ENCODE measurements at regions not wholly inside any gene's neighbourhood (a gene's known extent, or its start where the extent isn't known, plus 50 kb on each side); places are given as distances from the start of the nearest gene placed in this dataset.

GRCh38 chr3:67318162-67318561 is 320.1 kb downstream of the KBTBD8 start:
- H3K4me1 ChIP-seq (replicated peaks in 1 of 4; ENCODE audit: control insufficient read depth in 3 of 4, insufficient read depth in 4 of 4, low read length in 3 of 4), result no peaks in the 10 kb centered on the region
- no peak overlapping the region for H3K27ac ChIP-seq (ENCODE audit: low read depth, low read length)
- no peak overlapping the region for H2BK5ac ChIP-seq (ENCODE audit: low read depth, low read length)
- H4K5ac ChIP-seq (ENCODE audit: insufficient read length, low read depth, low read length), result no peak overlapping the region
- H2BK120ac ChIP-seq (replicated peaks; ENCODE audit: low read depth, low read length), result no peak overlapping the region
- H4K91ac ChIP-seq (replicated peaks; ENCODE audit: insufficient read length, low read length), result no peak overlapping the region
- H4K8ac ChIP-seq (ENCODE audit: extremely low read depth, insufficient read depth, low read length), result no peak overlapping the region
- H3K79me1 ChIP-seq (ENCODE audit: low read depth, low read length), result no peaks in the 10 kb centered on the region
- no peaks in the 10 kb centered on the region; a peak in 1 of 4 replicates for H3K9me3 ChIP-seq (ENCODE audit: insufficient read depth in 2 of 2, low read depth in 1 of 2, low read length in 1 of 2)
- no peaks in the 10 kb centered on the region for H3K27me3 ChIP-seq (replicated peaks in 1 of 4; ENCODE audit: control insufficient read depth in 3 of 4, extremely low read depth in 1 of 4, insufficient read depth in 3 of 4, low read length in 3 of 4)
- H3K23ac ChIP-seq (ENCODE audit: insufficient read length), result no peak overlapping the region
- no peak overlapping the region for H3K18ac ChIP-seq (ENCODE audit: extremely low read depth, low read length)
- no peak overlapping the region for H2BK20ac ChIP-seq (ENCODE audit: low read length)
- 93% methylated on average over 2 of the region's 2 CpGs; no CpG with 5 or more reads in 1 of the 2 experiments for WGBS, 2 experiments (ENCODE audit: extremely low coverage in 1 of 2, insufficient coverage in 1 of 2, insufficient read length in 1 of 2, insufficient replicate concordance in 2 of 2, low coverage in 1 of 2, low lambda C conversion rate in 2 of 2, missing lambda C conversion rate in 1 of 2)
- no peaks in the 10 kb centered on the region for H3K79me2 ChIP-seq (ENCODE audit: control insufficient read depth in 1 of 2, insufficient read depth in 2 of 2, low read length in 2 of 2)
- H3K9ac ChIP-seq (replicated peaks in 1 of 4; ENCODE audit: extremely low read depth in 1 of 4, low read depth in 3 of 4, low read length in 3 of 4), result no peak overlapping the region
- FAIRE-seq, result no peak
- H2AK5ac ChIP-seq (ENCODE audit: low read depth, low read length), result no peak overlapping the region
- ChIA-PET CTCF (ENCODE audit: partially characterized antibody) (interaction anchor here (1.1 to 1.6 kb wide), 2 partner anchors 9 to 336 kb away, joined by 3 read pairs; no protein-coding TSS in a partner anchor), POLR2A (ENCODE audit: partially characterized antibody) (no interaction called here)
- no peak overlapping the region for H3K4ac ChIP-seq (replicated peaks; ENCODE audit: insufficient read length, low read depth, low read length)
- no peak for DNase-seq (ENCODE audit: low read depth in 1 of 2, low spot score in 2 of 2)
- no peak overlapping the region for H3K56ac ChIP-seq (replicated peaks; ENCODE audit: insufficient read length, low read depth, low read length)
- no peak overlapping the region for H2BK12ac ChIP-seq (ENCODE audit: low read depth, low read length)
- TF ChIP-seq CREB1 (IDR thresholded peaks at IDR 0.05) (no peak), GTF2F1 (IDR thresholded peaks at IDR 0.05; ENCODE audit: borderline replicate concordance, low read depth, low read length) (no peak), POLR2AphosphoS5 (IDR thresholded peaks at IDR 0.05; ENCODE audit: low read depth, low read length) (no peak), POU5F1 (IDR thresholded peaks at IDR 0.05; ENCODE audit: low read depth, low read length) (no peak), KDM5A (IDR thresholded peaks at IDR 0.05; ENCODE audit: low read length) (no peak), ATF3 (IDR thresholded peaks at IDR 0.05; ENCODE audit: insufficient read depth, low read depth, low read length) (no peak), RFX5 (IDR thresholded peaks at IDR 0.05; ENCODE audit: borderline replicate concordance, low read depth, low read length) (no peak), MAFK (IDR thresholded peaks at IDR 0.05; ENCODE audit: low read depth, low read length) (no peak), PHF8 (conservative IDR thresholded peaks at IDR 0.05; ENCODE audit: low read depth, low read length) (no peak), RBBP5 (IDR thresholded peaks at IDR 0.05; ENCODE audit: borderline replicate concordance, low read depth, low read length) (no peak), CHD1 (IDR thresholded peaks at IDR 0.05; ENCODE audit: low read depth, low read length) (no peak), ASH2L (IDR thresholded peaks at IDR 0.05; ENCODE audit: low read length) (no peak)
- no peak overlapping the region for H2AFZ ChIP-seq (ENCODE audit: low read length)
- no peak overlapping the region for H3K14ac ChIP-seq (ENCODE audit: insufficient read length)
- no peaks in the 10 kb centered on the region for H3K23me2 ChIP-seq (ENCODE audit: low read depth, low read length)
- H3K4me2 ChIP-seq (ENCODE audit: insufficient read depth in 1 of 2, low read depth in 2 of 2, low read length in 2 of 2), result no peak overlapping the region
- H4K20me1 ChIP-seq (replicated peaks in 1 of 2; ENCODE audit: control insufficient read depth in 1 of 2, insufficient read depth in 2 of 2, low read length in 2 of 2), result no peaks in the 10 kb centered on the region
- no peak overlapping the region for H2BK15ac ChIP-seq (ENCODE audit: low read length)
- H3K4me3 ChIP-seq (ENCODE audit: extremely low read depth in 1 of 4, insufficient read depth in 2 of 4, low read depth in 3 of 4, low read length in 4 of 4), result no peak overlapping the region
- no peaks in the 10 kb centered on the region for H3K36me3 ChIP-seq (ENCODE audit: control insufficient read depth in 2 of 4, insufficient read depth in 4 of 4, low read length in 3 of 4)

Measured in H1 (cell line).